DOHH2 (cell line): ENCODE measurements at regions not wholly inside any gene's neighbourhood (a gene's known extent, or its start where the extent isn't known, plus 50 kb on each side); places are given as distances from the start of the nearest gene placed in this dataset.
"Not testable (repeated sequence)": the region's sequence is repeated elsewhere in the genome, so short reads cannot be mapped to it uniquely, and the experiment has no call there.

ENCODE experiments used
- H3F3A ChIP-seq: fragments of 200-600 bp; sonication (generic), shearing (Covaris generic); 2 replicates; pipeline ENCODE4 v1.6.0; 2016; ENCODE audit warnings: antibody characterized with exemption, mild to moderate bottlenecking; ENCODE audit not compliant: control insufficient read depth, insufficient read depth
- H3K27ac ChIP-seq: fragments of 200-600 bp; sonication (generic); 2 replicates; pipeline ENCODE4 v1.5.1; 2014; ENCODE audit warnings: low read depth, mild to moderate bottlenecking, low read length, moderate library complexity
- H3K27me3 ChIP-seq: fragments of 200-600 bp; sonication (generic); 2 replicates; pipeline ENCODE4 v1.6.1; 2014; ENCODE audit warnings: mild to moderate bottlenecking, low read length, mixed read lengths; ENCODE audit not compliant: control insufficient read depth
- H3K36me3 ChIP-seq: fragments of 200-600 bp; sonication (generic); 2 replicates; pipeline ENCODE4 v1.6.1; 2014; ENCODE audit warnings: mild to moderate bottlenecking, low read length, moderate library complexity, mixed read lengths; ENCODE audit not compliant: control insufficient read depth
- H3K4me1 ChIP-seq: fragments of 200-600 bp; sonication (generic); 2 replicates; pipeline ENCODE4 v1.6.1; 2014; ENCODE audit warnings: mild to moderate bottlenecking, low read length, mixed read lengths; ENCODE audit not compliant: control insufficient read depth
- H3K4me2 ChIP-seq: fragments of 200-600 bp; sonication (generic); 2 replicates; pipeline ENCODE4 v1.6.0; 2014; ENCODE audit warnings: mild to moderate bottlenecking, low read length, moderate library complexity
- H3K4me3 ChIP-seq: fragments of 200-600 bp; sonication (generic); 2 replicates; pipeline ENCODE4 v1.5.1; 2014; ENCODE audit warnings: mild to moderate bottlenecking, low read length, mixed read lengths
- H3K79me2 ChIP-seq: fragments of 200-600 bp; sonication (generic); 2 replicates; pipeline ENCODE4 v1.6.1; 2014; ENCODE audit warnings: mild to moderate bottlenecking, low read length, mixed read lengths; ENCODE audit not compliant: control insufficient read depth
- H3K9me2 ChIP-seq: fragments of 200-600 bp; sonication (generic); replicated peaks from 2 replicates; pipeline ENCODE4 v1.6.1; 2014; ENCODE audit warnings: mild to moderate bottlenecking, low read length, mixed read lengths; ENCODE audit not compliant: control insufficient read depth
- H3K9me3 ChIP-seq: fragments of 200-600 bp; sonication (generic); 2 replicates; pipeline ENCODE4 v1.6.1; 2014; ENCODE audit warnings: antibody characterized with exemption, low read length, mixed read lengths; ENCODE audit not compliant: control insufficient read depth, insufficient read depth
- H4K20me1 ChIP-seq: fragments of 200-600 bp; sonication (generic); 2 replicates; pipeline ENCODE4 v1.6.0; 2014; ENCODE audit warnings: low read depth, mild to moderate bottlenecking, antibody characterized with exemption, low read length, moderate library complexity; ENCODE audit not compliant: control insufficient read depth, insufficient read depth
- EZH2phosphoT487 ChIP-seq: fragments of 200-600 bp; sonication (generic); IDR thresholded peaks from 2 replicates; pipeline ENCODE4 v1.6.1; 2017; ENCODE audit warnings: borderline replicate concordance, mild to moderate bottlenecking, antibody characterized with exemption, low read length, moderate library complexity, mixed read lengths
- TF ChIP-seq, protein P1 (sequence below): fragments of 200-600 bp; sonication (generic); IDR thresholded peaks from one replicate; pipeline ENCODE4 v1.5.1; 2014; ENCODE audit warnings: antibody characterized with exemption, mild to moderate bottlenecking, low read depth, low read length; ENCODE audit not compliant: poor library complexity, severe bottlenecking

GRCh38 chr3:34111361-34111760 lies 312.9 kb downstream of the PDCD6IP start:
- H3K4me3 ChIP-seq: no peak overlapping the region
- no peaks in the 10 kb centered on the region for H3K36me3 ChIP-seq
- H3K27ac ChIP-seq: no peak overlapping the region
- H3F3A ChIP-seq: peaks cover 18% of the 10 kb centered on the region
- no peaks in the 10 kb centered on the region for H3K27me3 ChIP-seq
- H3K79me2 ChIP-seq: no peaks in the 10 kb centered on the region
- H3K9me3 ChIP-seq: no peaks in the 10 kb centered on the region
- H3K4me2 ChIP-seq: no peak overlapping the region
- H4K20me1 ChIP-seq: no peaks in the 10 kb centered on the region
- peaks cover 45% of the 10 kb centered on the region for H3K4me1 ChIP-seq
- TF ChIP-seq, protein P1, sequence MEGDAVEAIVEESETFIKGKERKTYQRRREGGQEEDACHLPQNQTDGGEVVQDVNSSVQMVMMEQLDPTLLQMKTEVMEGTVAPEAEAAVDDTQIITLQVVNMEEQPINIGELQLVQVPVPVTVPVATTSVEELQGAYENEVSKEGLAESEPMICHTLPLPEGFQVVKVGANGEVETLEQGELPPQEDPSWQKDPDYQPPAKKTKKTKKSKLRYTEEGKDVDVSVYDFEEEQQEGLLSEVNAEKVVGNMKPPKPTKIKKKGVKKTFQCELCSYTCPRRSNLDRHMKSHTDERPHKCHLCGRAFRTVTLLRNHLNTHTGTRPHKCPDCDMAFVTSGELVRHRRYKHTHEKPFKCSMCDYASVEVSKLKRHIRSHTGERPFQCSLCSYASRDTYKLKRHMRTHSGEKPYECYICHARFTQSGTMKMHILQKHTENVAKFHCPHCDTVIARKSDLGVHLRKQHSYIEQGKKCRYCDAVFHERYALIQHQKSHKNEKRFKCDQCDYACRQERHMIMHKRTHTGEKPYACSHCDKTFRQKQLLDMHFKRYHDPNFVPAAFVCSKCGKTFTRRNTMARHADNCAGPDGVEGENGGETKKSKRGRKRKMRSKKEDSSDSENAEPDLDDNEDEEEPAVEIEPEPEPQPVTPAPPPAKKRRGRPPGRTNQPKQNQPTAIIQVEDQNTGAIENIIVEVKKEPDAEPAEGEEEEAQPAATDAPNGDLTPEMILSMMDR: no peak
- TF ChIP-seq EZH2phosphoT487: no peak
- H3K9me2 ChIP-seq: no peaks in the 10 kb centered on the region

GRCh38 chr3:34112261-34112660 lies 313.8 kb downstream of the PDCD6IP start:
- not testable (repeated sequence) for H4K20me1 ChIP-seq, H3K4me2 ChIP-seq, H3K27ac ChIP-seq, H3K4me3 ChIP-seq, H3K9me2 ChIP-seq, H3K9me3 ChIP-seq, H3K27me3 ChIP-seq, H3K36me3 ChIP-seq, H3K79me2 ChIP-seq
- peaks cover 39% of the 10 kb centered on the region for H3K4me1 ChIP-seq
- H3F3A ChIP-seq: peaks cover 17% of the 10 kb centered on the region

GRCh38 chr3:34131091-34131490 lies 332.7 kb downstream of the PDCD6IP start:
- Histone ChIP-seq H3K9me2 (no peaks in the 10 kb centered on the region), H3K79me2 (no peaks in the 10 kb centered on the region), H3K27ac (no peak overlapping the region), H3K4me3 (no peak overlapping the region), H3K36me3 (no peaks in the 10 kb centered on the region), H3K27me3 (no peaks in the 10 kb centered on the region), H3F3A (no peaks in the 10 kb centered on the region), H4K20me1 (no peaks in the 10 kb centered on the region), H3K9me3 (peaks cover 10% of the 10 kb centered on the region), H3K4me1 (peaks cover 21% of the 10 kb centered on the region), H3K4me2 (no peak overlapping the region)
- TF ChIP-seq, protein P1: no peak
- no peak for TF ChIP-seq EZH2phosphoT487

- H3K9me2 ChIP-seq: no peaks in the 10 kb centered on the region
- no peak overlapping the region for H3K27ac ChIP-seq
- H3K9me3 ChIP-seq: peaks cover 10% of the 10 kb centered on the region
- no peaks in the 10 kb centered on the region for H3K27me3 ChIP-seq
- H3K4me1 ChIP-seq: peaks cover 21% of the 10 kb centered on the region
- H3K4me3 ChIP-seq: no peak overlapping the region
- H3K79me2 ChIP-seq: no peaks in the 10 kb centered on the region
- no peaks in the 10 kb centered on the region for H3K36me3 ChIP-seq
- TF ChIP-seq, protein P1: no peak
- TF ChIP-seq EZH2phosphoT487: no peak
- H4K20me1 ChIP-seq: no peaks in the 10 kb centered on the region
- no peak overlapping the region for H3K4me2 ChIP-seq
- H3F3A ChIP-seq: no peaks in the 10 kb centered on the region
Observed at GRCh38 chr3:34132069-34132692, 333.8 kb downstream of the PDCD6IP start.
